HG03558 (cell line): ENCODE measurements at regions not wholly inside any gene's neighbourhood (a gene's known extent, or its start where the extent isn't known, plus 50 kb on each side); places are given as distances from the start of the nearest gene placed in this dataset.

Experiments used
- ATAC-seq: cut with Tn5 transposase; IDR thresholded peaks from one replicate; pipeline ENCODE4 v1.9.1; 2021; ENCODE audit warnings: moderate number of reproducible peaks; ENCODE audit not compliant: unreplicated experiment; ENCODE audit errors: extremely low read depth

DNA sequence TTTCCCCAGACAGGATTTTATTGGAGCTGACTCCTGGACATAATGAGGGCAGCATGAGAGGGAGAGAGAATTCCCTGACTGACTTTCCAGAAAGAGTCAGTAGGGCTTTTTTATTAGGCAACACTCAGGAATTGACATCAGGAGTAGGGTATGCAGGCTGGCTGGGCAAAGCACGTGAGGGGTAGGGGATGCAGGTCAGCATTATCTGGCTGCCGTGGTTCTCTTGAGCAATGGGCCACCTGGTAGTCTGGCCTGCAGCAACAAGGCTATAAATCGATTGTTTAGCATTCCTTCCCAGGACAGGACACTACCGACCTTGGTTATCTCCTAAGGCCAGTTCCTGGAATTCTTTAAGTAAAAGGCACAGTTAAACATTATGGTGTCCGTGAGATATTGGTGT is 160.8 kb upstream of the AGAP1 start:
- no peak for ATAC-seq

DNA sequence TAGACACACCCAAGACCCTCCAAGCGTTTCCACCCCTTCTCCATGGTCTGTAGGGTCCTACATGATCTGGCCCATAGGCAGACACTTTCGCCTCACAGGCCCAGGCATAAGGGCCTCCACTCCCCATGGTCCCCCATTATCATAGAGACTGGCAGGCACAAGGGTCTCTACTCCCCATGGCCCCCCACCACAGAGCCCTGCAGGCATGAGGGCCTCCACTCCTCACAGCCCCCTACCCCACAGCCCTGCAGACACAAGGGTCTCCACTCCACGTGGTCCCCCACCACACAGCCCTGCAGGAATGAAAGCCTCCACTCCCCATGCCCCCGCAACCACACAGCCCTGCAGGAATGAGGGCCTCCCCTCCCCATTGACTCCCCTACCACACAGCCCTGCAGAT is 159.7 kb upstream of the AGAP1 start:
- ATAC-seq, result no peak

DNA sequence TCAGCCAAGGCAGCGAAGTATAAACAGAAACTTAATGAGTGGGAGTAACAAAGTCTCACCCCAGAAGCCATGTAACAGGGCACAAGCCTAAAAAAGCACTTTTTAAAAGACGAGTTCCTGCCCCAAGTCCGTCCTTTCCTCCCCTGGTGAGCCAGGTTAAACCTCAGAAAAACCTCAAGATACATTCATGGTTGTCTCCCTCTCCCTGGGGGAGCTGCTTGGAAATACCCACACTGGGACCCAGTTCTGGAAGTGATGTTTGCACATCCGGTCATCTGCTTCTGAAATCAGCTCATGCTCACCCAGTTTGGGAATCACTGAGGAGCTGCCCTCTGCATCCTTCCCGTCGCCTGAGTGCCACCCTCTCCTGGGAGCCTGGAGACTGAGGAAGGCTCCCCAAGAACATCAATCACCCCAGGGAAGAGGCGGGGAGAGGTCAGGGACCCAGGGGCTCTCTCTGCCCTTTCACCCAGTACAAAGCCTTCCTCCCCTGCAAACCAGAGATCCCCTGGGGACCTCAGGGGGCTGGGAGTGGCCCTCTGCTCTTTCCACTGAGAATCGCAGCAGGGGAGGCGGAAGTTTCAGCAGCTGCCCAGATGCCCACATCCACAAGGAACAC is 150.6 kb upstream of the AGAP1 start:
- ATAC-seq, result no peak

DNA sequence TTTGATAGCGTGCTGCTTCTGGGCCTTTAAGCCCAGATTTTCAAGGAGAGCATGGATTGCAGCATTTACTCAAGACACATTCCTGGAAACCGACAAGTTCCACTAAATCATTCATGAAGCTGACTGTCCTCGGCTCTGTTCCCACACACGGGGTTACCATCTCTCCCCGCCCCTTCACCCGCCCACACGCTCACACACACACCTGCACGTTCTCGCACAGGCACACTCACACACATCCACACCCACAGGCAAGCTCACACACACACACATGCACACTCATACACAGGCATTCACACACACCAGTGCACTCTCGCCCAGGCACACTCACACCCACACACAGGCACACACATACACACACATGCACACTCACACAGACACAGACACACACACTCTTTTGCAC is 150.0 kb upstream of the AGAP1 start:
- ATAC-seq, result no peak

DNA sequence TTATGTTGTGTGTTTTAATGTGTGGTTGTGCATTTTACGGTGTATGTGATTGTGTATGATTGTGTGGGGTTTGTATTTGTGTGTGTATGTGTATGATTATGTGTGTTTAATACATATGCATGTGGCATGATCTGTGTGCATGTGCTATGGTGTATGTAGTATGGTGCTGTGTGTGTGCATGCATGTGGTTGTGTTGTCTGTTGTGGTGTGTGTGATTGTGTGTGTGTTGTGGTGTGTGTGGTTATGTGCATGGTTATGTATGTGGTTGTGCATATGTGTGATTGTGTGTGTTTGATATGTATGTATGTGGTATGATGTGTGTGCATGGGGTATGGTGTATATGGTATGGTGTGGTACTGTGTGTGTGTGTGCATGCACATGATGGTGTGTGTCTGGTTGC is 148.1 kb upstream of the AGAP1 start:
- no peak for ATAC-seq

DNA sequence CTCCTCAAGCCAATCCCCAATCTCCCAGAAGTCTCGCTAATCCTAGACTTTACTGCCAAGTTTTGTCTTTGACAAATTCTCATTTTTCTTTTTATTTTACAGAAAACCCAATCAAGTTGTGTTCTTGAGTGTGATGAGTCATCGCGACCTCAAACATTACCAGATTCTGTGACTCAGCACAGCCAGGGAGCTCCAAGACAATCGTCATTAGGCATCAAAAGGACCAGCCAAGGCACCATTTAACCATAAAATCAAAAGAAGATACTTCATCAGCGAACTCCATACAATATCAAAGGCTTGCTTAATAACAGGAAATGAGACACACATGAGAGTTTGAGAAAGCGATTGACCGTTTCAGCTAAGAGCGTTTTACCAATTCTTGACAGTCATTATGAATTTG is 146.2 kb upstream of the AGAP1 start:
- ATAC-seq, result no peak

DNA sequence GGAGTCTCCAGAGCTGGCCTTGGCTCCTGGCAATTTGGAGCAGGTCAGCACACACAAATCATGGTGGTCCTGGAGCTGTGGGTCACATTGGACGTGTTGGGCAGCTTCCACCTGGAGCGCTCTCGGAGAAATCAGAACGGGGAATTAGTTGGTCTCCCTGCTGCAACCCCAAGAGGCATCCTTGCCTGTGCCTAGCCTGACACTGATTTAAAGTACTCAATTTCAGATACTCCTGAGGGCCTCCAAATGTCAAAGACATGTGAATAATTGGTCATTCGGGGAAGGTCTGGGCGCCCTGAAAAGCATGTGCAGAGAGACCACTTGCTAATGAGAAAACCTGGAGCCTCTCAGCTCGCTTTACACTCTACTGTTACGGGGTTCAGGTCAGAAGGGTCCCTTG is 145.5 kb upstream of the AGAP1 start:
- ATAC-seq, result no peak

DNA sequence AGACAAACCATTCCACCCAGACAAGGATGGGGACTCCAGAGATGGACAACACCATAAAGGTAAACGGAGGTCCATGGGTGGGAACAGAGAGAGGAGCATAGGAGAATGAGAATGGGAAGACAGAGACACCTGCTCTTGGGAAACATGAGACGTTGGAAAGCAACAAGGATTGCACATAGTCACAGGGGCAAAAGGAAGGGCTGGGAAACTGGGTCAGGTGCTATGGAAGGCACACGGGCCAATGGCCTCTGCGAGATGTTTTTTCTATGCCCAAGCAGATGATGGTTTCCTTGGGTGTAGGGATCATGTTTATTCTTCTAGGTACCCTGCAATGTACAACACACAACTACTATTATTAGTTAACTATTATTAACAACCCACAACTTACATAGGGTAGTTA is 143.6 kb upstream of the AGAP1 start:
- ATAC-seq, result no peak

DNA sequence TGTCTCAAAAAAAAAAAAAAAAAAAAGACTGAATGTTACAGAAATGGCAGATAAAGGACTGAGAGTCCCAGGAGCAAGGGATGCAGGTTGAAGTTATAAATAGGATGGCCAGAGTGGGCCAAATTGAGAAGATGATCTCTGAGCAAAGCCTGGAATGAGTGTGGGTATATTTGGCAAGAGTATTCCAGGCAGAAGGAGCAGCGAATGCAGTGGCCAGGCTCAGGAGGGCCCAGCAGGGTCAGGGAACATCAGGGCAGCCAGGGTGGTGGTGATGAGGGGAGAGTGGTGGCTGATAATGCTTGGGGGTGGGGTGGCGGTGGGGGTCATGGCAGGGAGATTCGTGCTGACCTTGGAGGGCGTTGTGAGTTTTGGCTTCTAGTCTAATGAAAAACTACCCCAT is 141.3 kb upstream of the AGAP1 start:
- ATAC-seq, result no peak

DNA sequence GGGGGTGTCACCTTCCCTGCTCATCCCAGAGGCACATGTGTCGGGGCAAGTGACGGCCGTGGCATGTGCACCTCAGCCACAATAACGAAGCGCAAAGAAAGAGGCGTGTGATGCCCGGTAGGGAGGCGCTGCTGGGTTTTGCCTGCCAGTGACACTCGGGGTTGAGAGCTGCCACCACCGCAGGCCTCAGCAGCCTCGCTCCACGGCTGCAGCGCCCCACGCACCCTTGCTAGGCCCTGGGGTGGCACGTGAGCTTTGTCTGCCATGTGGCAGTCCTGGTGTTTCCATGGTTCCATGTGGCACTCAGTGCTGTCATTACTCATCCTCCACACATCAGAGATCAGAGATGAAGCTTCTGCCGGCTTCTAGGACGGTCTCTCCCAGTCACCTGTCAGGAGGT is 136.0 kb upstream of the AGAP1 start:
- no peak for ATAC-seq

DNA sequence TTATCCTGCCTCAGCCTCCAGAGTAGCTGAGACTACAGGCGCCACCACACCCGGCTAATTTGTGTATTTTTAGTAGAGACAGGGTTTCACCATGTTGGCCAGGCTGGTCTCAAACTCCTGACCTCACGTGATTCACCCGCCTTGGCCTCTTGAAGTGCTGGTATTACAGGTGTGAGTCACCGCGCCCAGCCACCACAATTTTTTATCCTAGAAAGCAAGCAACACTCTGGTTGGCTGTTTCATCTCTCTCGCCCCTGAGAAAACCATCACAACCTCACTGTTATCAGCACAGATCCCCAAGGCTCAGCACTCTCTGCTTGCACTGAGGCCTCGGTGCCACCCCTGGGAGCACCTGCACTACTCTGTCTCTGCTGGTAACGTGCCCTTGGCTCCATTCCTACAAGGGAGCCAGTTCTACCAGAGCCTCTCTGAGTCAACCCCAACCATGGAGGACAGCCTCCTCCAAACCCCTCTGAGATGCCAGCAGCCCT is 134.8 kb upstream of the AGAP1 start:
- ATAC-seq, result no peak

DNA sequence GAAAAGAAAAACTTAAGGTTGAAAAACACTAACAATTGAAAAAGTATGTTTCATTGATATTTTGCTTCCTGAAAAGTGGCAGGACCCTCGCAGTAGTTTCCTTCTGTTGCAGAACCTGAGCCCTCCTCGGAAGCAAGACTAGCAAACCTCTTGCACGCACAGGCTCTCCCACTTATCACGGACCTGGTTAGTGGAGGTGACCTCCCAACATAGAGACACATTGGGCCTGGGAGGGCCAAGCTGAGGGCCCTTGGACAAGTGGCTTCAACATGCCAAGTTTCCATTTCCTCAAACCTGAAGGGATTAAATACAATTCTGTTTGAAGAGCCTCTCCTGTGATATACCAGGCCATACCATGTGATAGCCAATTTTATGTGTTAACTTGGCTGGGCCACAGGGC is 133.4 kb upstream of the AGAP1 start:
- ATAC-seq, result no peak

DNA sequence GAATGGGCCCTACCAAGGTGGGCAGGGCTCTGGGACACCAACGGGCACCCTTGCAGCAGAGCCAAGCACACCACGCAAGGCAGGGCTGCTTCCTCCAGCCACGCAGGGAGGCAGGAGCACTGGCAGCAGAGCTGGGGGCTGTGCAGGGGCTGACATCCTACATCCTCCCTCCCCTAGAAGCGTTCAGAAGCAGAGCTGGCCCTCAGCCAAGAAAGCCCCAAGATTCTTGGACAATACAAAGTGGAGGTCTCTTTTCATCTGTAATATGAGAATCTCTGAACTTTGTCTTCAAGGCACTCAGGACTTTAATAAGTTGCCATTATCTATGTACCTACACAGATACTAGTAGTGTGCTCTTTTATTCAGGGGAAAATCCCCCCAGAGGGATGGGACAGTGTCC is 128.1 kb upstream of the AGAP1 start:
- no peak for ATAC-seq

DNA sequence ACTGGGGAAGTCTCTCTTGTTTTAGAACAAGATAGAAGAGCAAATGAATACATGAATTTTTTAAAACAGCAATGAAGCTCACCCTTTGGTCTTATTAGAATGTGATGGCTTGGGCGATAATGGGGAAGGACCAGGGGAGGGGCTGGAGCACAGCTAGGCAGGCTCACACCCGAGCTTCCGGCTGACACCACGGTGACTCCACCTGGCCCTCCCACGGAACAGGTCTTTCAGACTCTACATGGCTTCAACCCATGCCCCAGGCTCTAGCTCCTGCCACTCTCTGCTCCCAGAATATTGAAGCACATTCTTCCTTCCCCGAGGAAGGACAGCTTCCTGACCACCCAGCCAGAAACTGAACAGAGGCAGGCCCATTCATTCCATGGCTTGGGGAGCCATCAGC is 127.5 kb upstream of the AGAP1 start:
- ATAC-seq, result no peak

DNA sequence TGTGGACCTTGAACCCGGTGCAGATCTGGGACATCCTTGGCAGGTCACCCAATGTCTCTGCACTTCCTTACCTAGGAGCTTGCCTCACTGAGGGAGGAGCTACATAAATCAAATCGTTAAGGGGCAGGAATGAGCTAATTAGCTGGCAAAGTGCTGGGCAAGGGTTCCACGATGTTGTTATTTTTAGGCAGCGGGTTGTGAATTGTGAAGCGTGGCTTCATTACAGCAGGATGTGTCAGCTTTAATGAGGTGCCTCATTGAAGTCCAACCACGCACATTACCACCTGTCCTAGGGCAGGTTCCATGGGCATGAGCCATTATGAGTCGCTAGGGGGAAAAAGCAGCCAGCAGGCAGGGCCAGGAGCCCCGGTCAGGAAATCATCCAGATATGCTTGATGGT is 127.0 kb upstream of the AGAP1 start:
- no peak for ATAC-seq

DNA sequence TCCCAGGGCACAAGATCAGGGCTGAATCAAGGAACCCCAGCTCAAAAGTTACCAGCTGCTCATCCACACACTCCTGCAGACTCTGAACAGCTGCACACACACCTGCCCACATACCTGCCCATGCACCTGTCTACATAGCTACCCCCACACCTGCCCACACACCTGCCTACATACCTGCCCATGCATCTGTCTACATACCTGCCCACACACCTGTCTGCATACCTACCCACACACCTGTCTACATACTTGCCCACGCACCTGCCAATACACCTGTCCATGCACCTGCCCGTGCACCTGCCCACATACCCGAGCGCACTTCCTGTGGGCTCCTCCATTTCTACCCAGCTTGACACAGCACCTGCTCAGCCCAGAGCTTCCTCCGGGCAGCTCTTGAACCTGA is 122.8 kb upstream of the AGAP1 start:
- ATAC-seq, result no peak

DNA sequence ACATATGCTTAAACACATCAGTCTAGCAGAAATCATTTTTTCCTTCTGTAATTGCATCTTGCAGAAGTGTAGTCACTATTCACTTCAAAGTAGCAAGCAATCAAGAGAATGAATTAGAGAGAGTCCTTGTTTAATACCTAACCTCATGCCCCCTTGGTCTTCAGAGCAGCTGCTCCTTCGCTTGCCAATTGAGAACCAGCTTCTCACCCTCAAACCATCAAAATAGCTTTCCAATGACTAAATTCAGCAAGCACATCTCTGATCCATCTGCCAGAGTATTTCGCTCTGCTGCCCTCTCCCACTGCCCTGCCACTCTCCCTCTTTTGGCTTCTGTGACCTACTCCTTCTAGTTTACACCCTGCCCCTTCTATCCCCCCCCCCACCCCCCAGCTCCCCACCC is 120.7 kb upstream of the AGAP1 start:
- ATAC-seq, result no peak

DNA sequence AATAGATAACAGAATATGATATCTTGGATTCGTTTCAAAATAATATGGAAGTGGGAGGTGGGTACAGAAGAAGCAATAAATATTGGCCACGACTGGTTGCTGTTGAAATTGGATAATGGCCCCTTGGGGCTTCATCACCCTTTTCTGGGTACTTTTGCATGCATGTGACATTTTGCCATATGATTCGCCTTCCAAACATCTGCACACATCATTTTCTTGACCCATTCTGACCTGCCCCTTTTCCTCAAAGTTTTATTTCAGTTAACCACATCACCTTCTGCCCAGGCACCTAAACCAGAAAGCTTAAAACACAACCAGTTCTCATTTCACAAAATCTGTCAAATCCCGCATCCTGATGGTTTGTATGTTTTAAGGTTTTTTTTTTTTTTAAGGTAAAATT is 116.7 kb upstream of the AGAP1 start:
- ATAC-seq, result no peak

DNA sequence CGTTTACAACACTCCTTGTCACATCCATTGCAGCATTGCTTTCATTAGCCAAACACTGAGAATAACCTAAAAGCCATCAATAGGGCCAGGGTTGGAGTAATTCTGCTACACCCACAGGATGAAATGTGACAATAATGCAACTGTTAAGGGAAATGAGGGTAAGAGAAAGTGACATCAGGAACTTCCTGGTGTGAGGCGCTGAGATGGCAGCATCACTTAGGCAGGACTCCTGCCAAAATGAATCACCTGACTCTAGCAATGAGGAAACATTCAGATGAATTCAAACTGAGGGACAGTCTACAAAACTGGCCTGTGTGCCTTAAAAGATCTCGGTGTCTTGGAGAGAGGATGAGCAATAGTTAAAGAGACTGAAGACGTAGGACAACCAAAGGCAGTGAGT is 115.6 kb upstream of the AGAP1 start:
- no peak for ATAC-seq

DNA sequence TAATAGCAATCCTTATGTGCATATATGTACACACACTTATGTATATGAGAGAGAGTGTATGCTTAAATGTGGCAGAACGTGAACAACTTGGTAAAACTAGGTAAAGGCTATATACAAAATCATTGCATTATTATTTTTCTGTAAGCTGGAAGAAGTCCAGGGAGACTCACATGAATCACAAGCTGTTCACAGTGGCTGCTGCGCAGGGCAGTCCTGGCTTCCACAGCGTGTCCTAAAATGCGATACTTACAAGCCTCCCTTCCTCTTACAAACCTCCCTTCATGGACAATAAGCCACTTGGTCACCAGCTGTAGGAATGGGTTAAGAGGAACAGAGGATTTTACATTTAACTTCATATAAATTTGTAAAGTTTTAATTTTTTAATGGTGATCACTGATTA is 114.9 kb upstream of the AGAP1 start:
- ATAC-seq, result no peak

DNA sequence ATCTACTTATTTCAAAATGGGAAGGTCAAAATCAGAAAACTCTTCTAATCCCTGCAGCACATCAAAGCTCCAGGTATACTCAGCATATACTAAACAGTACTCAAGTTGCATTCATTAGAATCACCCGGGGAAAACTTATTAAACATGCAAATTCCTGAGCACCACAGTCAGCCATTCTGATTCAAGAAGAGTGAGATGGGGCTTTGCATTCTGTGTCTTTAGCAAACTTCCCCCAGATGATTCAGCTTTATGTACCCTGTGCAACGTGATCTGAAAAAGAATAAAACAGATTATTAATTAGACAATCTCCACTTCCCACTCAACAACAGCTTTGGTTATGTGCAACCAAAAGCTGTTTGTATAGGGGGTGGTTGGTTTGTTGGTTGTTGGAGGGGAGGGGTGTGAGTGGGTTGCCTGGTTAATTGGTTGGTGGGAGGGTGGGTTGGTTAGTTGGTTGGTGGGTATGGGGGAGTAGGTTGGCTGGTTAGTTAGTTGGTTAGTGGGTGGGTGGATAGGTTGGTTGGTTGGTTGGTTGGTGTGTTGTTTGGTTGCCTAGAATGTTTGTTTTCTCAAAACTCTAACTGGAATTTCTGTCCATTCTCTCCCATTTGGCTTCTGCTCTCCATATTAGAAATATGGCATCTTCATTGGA is 112.5 kb upstream of the AGAP1 start:
- ATAC-seq, result no peak

DNA sequence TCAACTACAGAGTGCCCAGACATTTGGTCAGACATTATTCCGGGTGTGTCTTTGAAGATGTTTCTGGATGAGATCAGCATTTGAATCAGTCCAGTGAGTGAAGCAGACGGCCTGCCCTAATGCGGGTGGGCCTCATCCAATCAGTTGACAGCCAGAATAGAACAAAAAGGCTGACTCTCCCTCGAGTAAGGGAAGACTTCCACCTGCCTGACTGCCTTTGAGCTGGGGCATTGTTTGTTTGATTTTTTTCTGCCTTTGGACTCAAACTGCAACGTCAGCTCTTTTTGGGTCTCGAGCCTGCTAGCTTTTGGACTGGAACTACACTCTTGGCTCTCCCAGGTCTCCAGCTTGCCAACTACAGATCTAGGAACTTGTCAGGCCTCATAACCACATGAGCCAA is 111.7 kb upstream of the AGAP1 start:
- ATAC-seq, result no peak
